H9 (cell line): ENCODE measurements at regions not wholly inside any gene's neighbourhood (a gene's known extent, or its start where the extent isn't known, plus 50 kb on each side); places are given as distances from the start of the nearest gene placed in this dataset.

Experiments
- DNase-seq: peaks from one replicate; pipeline ENCODE4 v3.0.0-alpha.2; 2017
- H2AFZ ChIP-seq: one replicate; pipeline ENCODE4 v1.6.1; 2013; ENCODE audit warnings: mild to moderate bottlenecking, low read length, control low read depth, moderate library complexity
- H2AK5ac ChIP-seq: 2 replicates; pipeline ENCODE4 v1.6.1; 2013; ENCODE audit warnings: low read length, control low read depth, mixed read lengths; ENCODE audit not compliant: insufficient read length
- H2BK120ac ChIP-seq: one replicate; pipeline ENCODE4 v1.6.1; 2013; ENCODE audit warnings: low read depth, mild to moderate bottlenecking, low read length, control low read depth, inconsistent platforms; ENCODE audit not compliant: poor library complexity, severe bottlenecking
- H2BK12ac ChIP-seq: 2 replicates; pipeline ENCODE4 v1.6.1; 2013; ENCODE audit warnings: low read length, control low read depth, mixed read lengths, low read depth; ENCODE audit not compliant: insufficient read length
- H2BK15ac ChIP-seq: 2 replicates; pipeline ENCODE4 v1.6.1; 2013; ENCODE audit warnings: low read depth, low read length, control low read depth
- H2BK20ac ChIP-seq: one replicate; pipeline ENCODE4 v1.6.1; 2013; ENCODE audit warnings: low read depth, mild to moderate bottlenecking, low read length, control low read depth, inconsistent platforms; ENCODE audit not compliant: poor library complexity, severe bottlenecking
- H2BK5ac ChIP-seq: 2 replicates; pipeline ENCODE4 v1.6.1; 2013; ENCODE audit warnings: low read length, control low read depth, mixed read lengths; ENCODE audit not compliant: insufficient read length
- H3K14ac ChIP-seq: 2 replicates; pipeline ENCODE4 v1.6.1; 2013; ENCODE audit warnings: low read length, control low read depth; ENCODE audit not compliant: insufficient read depth
- H3K18ac ChIP-seq: 2 replicates; pipeline ENCODE4 v1.6.1; 2013; ENCODE audit warnings: low read depth, mild to moderate bottlenecking, mixed read lengths, low read length, control low read depth; ENCODE audit not compliant: insufficient read length
- H3K23ac ChIP-seq: 2 replicates; pipeline ENCODE4 v1.6.1; 2013; ENCODE audit warnings: low read length, control low read depth, mixed read lengths, low read depth; ENCODE audit not compliant: insufficient read length
- H3K23me2 ChIP-seq: 2 replicates; pipeline ENCODE4 v1.6.1; 2013; ENCODE audit warnings: low read depth, mild to moderate bottlenecking, mixed read lengths, low read length, control low read depth; ENCODE audit not compliant: insufficient read length, poor library complexity, severe bottlenecking
- H3K27ac ChIP-seq: 2 replicates; pipeline ENCODE4 v1.5.1; 2013; ENCODE audit warnings: low read length, control low read depth, mixed read lengths, low read depth; ENCODE audit not compliant: insufficient read length
- H3K27me3 ChIP-seq: 2 replicates; pipeline ENCODE4 v1.6.1; 2013; ENCODE audit warnings: low read length, control low read depth, inconsistent platforms; ENCODE audit not compliant: insufficient read depth
- H3K4ac ChIP-seq: 2 replicates; pipeline ENCODE4 v1.6.1; 2013; ENCODE audit warnings: low read depth, mild to moderate bottlenecking, control low read depth, inconsistent platforms, low read length, moderate library complexity
- H3K4me1 ChIP-seq: 2 replicates; pipeline ENCODE4 v1.6.1; 2013; ENCODE audit warnings: low read length, control low read depth, inconsistent platforms; ENCODE audit not compliant: insufficient read depth
- H3K4me2 ChIP-seq: 2 replicates; pipeline ENCODE4 v1.6.1; 2013; ENCODE audit warnings: low read length, control low read depth, mixed read lengths; ENCODE audit not compliant: insufficient read length, insufficient read depth
- H3K56ac ChIP-seq: 2 replicates; pipeline ENCODE4 v1.6.1; 2013; ENCODE audit warnings: low read depth, mild to moderate bottlenecking, mixed read lengths, low read length, control low read depth; ENCODE audit not compliant: insufficient read length
- H3K79me1 ChIP-seq: 2 replicates; pipeline ENCODE4 v1.6.1; 2013; ENCODE audit warnings: low read depth, mild to moderate bottlenecking, moderate library complexity, low read length, control low read depth, inconsistent platforms; ENCODE audit not compliant: insufficient read depth, poor library complexity, severe bottlenecking
- H3K79me2 ChIP-seq: 2 replicates; pipeline ENCODE4 v1.6.1; 2013; ENCODE audit warnings: low read length, control low read depth, inconsistent platforms; ENCODE audit not compliant: insufficient read depth
- H3K9ac ChIP-seq: 2 replicates; pipeline ENCODE4 v1.6.1; 2013; ENCODE audit warnings: low read length, control low read depth, mixed read lengths; ENCODE audit not compliant: insufficient read length; ENCODE audit errors: extremely low read depth
- H3K9me3 ChIP-seq: one replicate; pipeline ENCODE4 v1.6.1; 2013; ENCODE audit warnings: low read depth, low read length, inconsistent platforms; ENCODE audit not compliant: control insufficient read depth
- H3T11ph ChIP-seq: one replicate; pipeline ENCODE4 v1.6.1; 2013; ENCODE audit warnings: mild to moderate bottlenecking, low read length, control low read depth, inconsistent platforms
- H4K20me1 ChIP-seq: one replicate; pipeline ENCODE4 v1.6.1; 2013; ENCODE audit not compliant: control insufficient read depth, insufficient read length, insufficient read depth
- H4K5ac ChIP-seq: 2 replicates; pipeline ENCODE4 v1.6.1; 2013; ENCODE audit warnings: low read depth, mild to moderate bottlenecking, mixed read lengths, low read length, control low read depth; ENCODE audit not compliant: insufficient read length
- H4K8ac ChIP-seq: replicated peaks from 2 replicates; pipeline ENCODE4 v1.6.1; 2013; ENCODE audit warnings: low read length, control low read depth, mixed read lengths, low read depth; ENCODE audit not compliant: insufficient read length
- H4K91ac ChIP-seq: 2 replicates; pipeline ENCODE4 v1.6.1; 2013; ENCODE audit warnings: low read depth, mild to moderate bottlenecking, moderate library complexity, mixed read lengths, low read length, control low read depth; ENCODE audit not compliant: insufficient read length
- H3K27ac Mint-ChIP-seq, 3 experiments: 2 replicates in 2 of 3; 3 replicates in 1 of 3; pipeline ENCODE4 v1.8.0; 2020 to 2021; ENCODE audit warnings: mixed read lengths in 3 of 3, mild to moderate bottlenecking in 1 of 3, moderate library complexity in 1 of 3
- H3K27me3 Mint-ChIP-seq: 2 replicates; pipeline ENCODE4 v1.8.0; 2021; ENCODE audit warnings: low read depth, mild to moderate bottlenecking, moderate library complexity, mixed read lengths
- H3K36me3 Mint-ChIP-seq, 3 experiments: 2 replicates in 2 of 3; 3 replicates in 1 of 3; pipeline ENCODE4 v1.8.0; 2020 to 2021; ENCODE audit warnings: low read depth in 3 of 3, mixed read lengths in 3 of 3; ENCODE audit not compliant: insufficient read depth in 1 of 3
- H3K4me1 Mint-ChIP-seq, 2 experiments: 2 replicates each; pipeline ENCODE4 v1.8.0; 2020; ENCODE audit warnings: mixed read lengths in 2 of 2
- H3K4me3 Mint-ChIP-seq, 2 experiments: 2 replicates in 1 of 2; 3 replicates in 1 of 2; pipeline ENCODE4 v1.8.0; 2020 to 2021; ENCODE audit warnings: mild to moderate bottlenecking in 2 of 2, mixed read lengths in 2 of 2, moderate library complexity in 1 of 2
- H3K9me3 Mint-ChIP-seq, 2 experiments: 2 replicates in 1 of 2; 3 replicates in 1 of 2; pipeline ENCODE4 v1.8.0; 2020; ENCODE audit warnings: mild to moderate bottlenecking in 2 of 2, mixed read lengths in 2 of 2, moderate library complexity in 1 of 2
- WGBS: extraction: QIAGEN DNeasy Blood & Tissue Kit; methylation state at CpG from one replicate; pipeline ENCODE4 v1.1.7; 2013; ENCODE audit warnings: missing lambda C conversion rate, low lambda C conversion rate, mixed read lengths; ENCODE audit not compliant: insufficient read length; ENCODE audit errors: extremely low coverage; 5-methylcytosine and 5-hydroxymethylcytosine counted together
- TF ChIP-seq, protein P1 (sequence below): fragments of 200-600 bp; sonication (generic); conservative IDR thresholded peaks from 3 replicates; pipeline ENCODE4 v1.8.0; 2021; ENCODE audit warnings: antibody characterized with exemption, mild to moderate bottlenecking

GRCh38 chr10:21317902-21318301 lies 207.6 kb downstream of the SKIDA1 start:
- Mint-ChIP-seq H3K27me3 (no peaks in the 10 kb centered on the region), H3K27ac (peak overlapping the region in 2 of 3 experiments; percentile 58 to 83; a peak in 3 of 7 replicates), H3K9me3 (peaks cover 0 to 4% of the 10 kb centered on the region in 2 experiments; a peak in 3 of 5 replicates), H3K4me3 (no peak overlapping the region), H3K4me1 (peaks cover 44 to 51% of the 10 kb centered on the region in 2 experiments), H3K36me3 (peaks cover 0 to 4% (median 0%) of the 10 kb centered on the region in 3 experiments; a peak in 3 of 7 replicates)
- Histone ChIP-seq H4K8ac (no peak overlapping the region), H2BK120ac (no peak overlapping the region), H3K27me3 (no peaks in the 10 kb centered on the region), H3K4ac (no peak overlapping the region), H3K18ac (no peak overlapping the region), H3K4me2 (no peak overlapping the region), H4K5ac (no peak overlapping the region), H4K20me1 (no peaks in the 10 kb centered on the region), H3K23me2 (no peaks in the 10 kb centered on the region), H2BK15ac (no peak overlapping the region), H2BK20ac (no peak overlapping the region), H4K91ac (no peak overlapping the region), H3T11ph (no peak overlapping the region), H2AFZ (peak overlapping the region; percentile 48), H2BK5ac (no peak overlapping the region), H3K79me2 (no peaks in the 10 kb centered on the region), H3K14ac (no peak overlapping the region), H3K79me1 (no peaks in the 10 kb centered on the region), H3K23ac (no peak overlapping the region), H2AK5ac (no peak overlapping the region), H3K56ac (no peak overlapping the region), H3K9ac (no peak overlapping the region), H3K9me3 (no peaks in the 10 kb centered on the region), H3K4me1 (peaks cover 5% of the 10 kb centered on the region; the same call in 1 of the 2 replicates), H2BK12ac (no peak overlapping the region), H3K27ac (no peak overlapping the region)
- TF ChIP-seq, protein P1, sequence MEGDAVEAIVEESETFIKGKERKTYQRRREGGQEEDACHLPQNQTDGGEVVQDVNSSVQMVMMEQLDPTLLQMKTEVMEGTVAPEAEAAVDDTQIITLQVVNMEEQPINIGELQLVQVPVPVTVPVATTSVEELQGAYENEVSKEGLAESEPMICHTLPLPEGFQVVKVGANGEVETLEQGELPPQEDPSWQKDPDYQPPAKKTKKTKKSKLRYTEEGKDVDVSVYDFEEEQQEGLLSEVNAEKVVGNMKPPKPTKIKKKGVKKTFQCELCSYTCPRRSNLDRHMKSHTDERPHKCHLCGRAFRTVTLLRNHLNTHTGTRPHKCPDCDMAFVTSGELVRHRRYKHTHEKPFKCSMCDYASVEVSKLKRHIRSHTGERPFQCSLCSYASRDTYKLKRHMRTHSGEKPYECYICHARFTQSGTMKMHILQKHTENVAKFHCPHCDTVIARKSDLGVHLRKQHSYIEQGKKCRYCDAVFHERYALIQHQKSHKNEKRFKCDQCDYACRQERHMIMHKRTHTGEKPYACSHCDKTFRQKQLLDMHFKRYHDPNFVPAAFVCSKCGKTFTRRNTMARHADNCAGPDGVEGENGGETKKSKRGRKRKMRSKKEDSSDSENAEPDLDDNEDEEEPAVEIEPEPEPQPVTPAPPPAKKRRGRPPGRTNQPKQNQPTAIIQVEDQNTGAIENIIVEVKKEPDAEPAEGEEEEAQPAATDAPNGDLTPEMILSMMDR = no peak
- no peak for DNase-seq
- WGBS = no CpG with 5 or more reads among the region's 3 CpGs
